Renal pelvis (tissue), 1 donor: ENCODE measurements at regions not wholly inside any gene's neighbourhood (a gene's known extent, or its start where the extent isn't known, plus 50 kb on each side); places are given as distances from the start of the nearest gene placed in this dataset.

Experiments used
- DNase-seq: peaks from one replicate; pipeline ENCODE4 v3.0.0-alpha.2; 2013

- no peak for DNase-seq
These were observed 1250.9 kb downstream of the ROBO1 start for GRCh38 chr3:78516937-78517336.

GRCh38 chr3:78517965-78518364, 1249.8 kb downstream of the ROBO1 start:
- peak; percentile 54 for DNase-seq

- no peak for DNase-seq
These were observed 1248.5 kb downstream of the ROBO1 start for GRCh38 chr3:78519281-78519680.

GRCh38 chr3:78529601-78530000, 1238.2 kb downstream of the ROBO1 start:
- DNase-seq: no peak

GRCh38 chr3:78540485-78540884, 1227.3 kb downstream of the ROBO1 start:
- no peak for DNase-seq

- no peak for DNase-seq
These were observed 1222.0 kb downstream of the ROBO1 start for GRCh38 chr3:78545827-78546226.
